Astrocyte (in vitro differentiated cells and primary cell): ENCODE measurements at regions not wholly inside any gene's neighbourhood (a gene's known extent, or its start where the extent isn't known, plus 50 kb on each side); places are given as distances from the start of the nearest gene placed in this dataset.

ENCODE experiments used
- DNase-seq: peaks from one replicate; pipeline ENCODE4 v3.0.0-alpha.2; 2010; ENCODE audit warnings: low read depth
- FAIRE-seq: peaks from 2 replicates; lab custom pipeline; 2011; peaks lifted over from hg19 to GRCh38; lab: Jason Lieb, UNC
- H2AFZ ChIP-seq: 2 replicates; pipeline ENCODE4 v1.6.0; 2012; ENCODE audit warnings: low read depth, low read length, inconsistent platforms
- H3K27ac ChIP-seq: 2 replicates; pipeline ENCODE4 v1.5.1; 2011; ENCODE audit warnings: low read depth, low read length, inconsistent platforms
- H3K27me3 ChIP-seq: 2 replicates; pipeline ENCODE4 v1.6.0; 2011; ENCODE audit warnings: low read length, inconsistent platforms; ENCODE audit not compliant: insufficient read depth
- H3K36me3 ChIP-seq: 2 replicates; pipeline ENCODE4 v1.5.1; 2011; ENCODE audit warnings: low read length, inconsistent platforms; ENCODE audit not compliant: insufficient read depth
- H3K4me1 ChIP-seq: 2 replicates; pipeline ENCODE4 v1.5.1; 2011; ENCODE audit warnings: low read length, inconsistent platforms; ENCODE audit not compliant: insufficient read depth
- H3K4me2 ChIP-seq: 2 replicates; pipeline ENCODE4 v1.6.0; 2012; ENCODE audit warnings: low read length, inconsistent platforms
- H3K4me3 ChIP-seq: 2 replicates; pipeline ENCODE4 v1.5.1; 2011; ENCODE audit warnings: low read depth, mild to moderate bottlenecking, low read length, inconsistent platforms; ENCODE audit not compliant: insufficient read depth
- H3K79me2 ChIP-seq: 2 replicates; pipeline ENCODE4 v1.6.0; 2012; ENCODE audit warnings: mild to moderate bottlenecking, low read length, inconsistent platforms; ENCODE audit not compliant: insufficient read depth
- H3K9ac ChIP-seq: 2 replicates; pipeline ENCODE4 v1.6.0; 2012; ENCODE audit warnings: mild to moderate bottlenecking, low read length, inconsistent platforms
- H3K9me3 ChIP-seq: 2 replicates; pipeline ENCODE4 v1.5.1; 2012; ENCODE audit warnings: low read depth, mild to moderate bottlenecking, low read length, inconsistent platforms; ENCODE audit not compliant: insufficient read depth
- H4K20me1 ChIP-seq: 2 replicates; pipeline ENCODE4 v1.6.0; 2012; ENCODE audit warnings: low read length, inconsistent platforms; ENCODE audit not compliant: insufficient read depth
- H3K27ac Mint-ChIP-seq: one replicate; pipeline ENCODE4 v1.8.0; 2021; ENCODE audit warnings: mild to moderate bottlenecking, mixed read lengths; ENCODE audit not compliant: unreplicated experiment
- H3K27me3 Mint-ChIP-seq: one replicate; pipeline ENCODE4 v1.8.0; 2021; ENCODE audit warnings: low read depth, mixed read lengths; ENCODE audit not compliant: unreplicated experiment
- H3K36me3 Mint-ChIP-seq: one replicate; pipeline ENCODE4 v1.8.0; 2021; ENCODE audit warnings: low read depth, mixed read lengths; ENCODE audit not compliant: unreplicated experiment
- H3K4me1 Mint-ChIP-seq: one replicate; pipeline ENCODE4 v1.8.0; 2021; ENCODE audit warnings: low read depth, mixed read lengths; ENCODE audit not compliant: unreplicated experiment
- H3K4me3 Mint-ChIP-seq: one replicate; pipeline ENCODE4 v1.8.0; 2021; ENCODE audit warnings: mild to moderate bottlenecking, moderate library complexity, mixed read lengths; ENCODE audit not compliant: unreplicated experiment
- H3K9me3 Mint-ChIP-seq: one replicate; pipeline ENCODE4 v1.8.0; 2021; ENCODE audit warnings: mild to moderate bottlenecking, mixed read lengths; ENCODE audit not compliant: unreplicated experiment
- CTCF ChIP-seq: IDR thresholded peaks from 2 replicates; pipeline ENCODE4 v1.5.1; 2011; ENCODE audit warnings: low read depth, mild to moderate bottlenecking, inconsistent platforms, low read length, moderate library complexity; ENCODE audit not compliant: insufficient read depth
- EZH2 ChIP-seq: IDR thresholded peaks from 2 replicates; pipeline ENCODE4 v1.6.1; 2012; ENCODE audit warnings: mild to moderate bottlenecking, low read length, inconsistent platforms; ENCODE audit not compliant: insufficient read depth

- Histone ChIP-seq H3K4me1 (no peaks in the 10 kb centered on the region), H3K9me3 (peaks cover 8% of the 10 kb centered on the region), H3K79me2 (no peaks in the 10 kb centered on the region), H2AFZ (no peak overlapping the region), H3K27ac (no peak overlapping the region), H3K36me3 (no peaks in the 10 kb centered on the region), H3K4me2 (no peak overlapping the region), H3K27me3 (no peaks in the 10 kb centered on the region), H3K4me3 (no peak overlapping the region), H4K20me1 (no peaks in the 10 kb centered on the region), H3K9ac (no peak overlapping the region)
- Mint-ChIP-seq H3K27me3 (peaks cover 28% of the 10 kb centered on the region), H3K9me3 (peaks cover 10% of the 10 kb centered on the region), H3K4me1 (peaks cover 7% of the 10 kb centered on the region), H3K4me3 (no peak overlapping the region), H3K27ac (no peak overlapping the region), H3K36me3 (no peaks in the 10 kb centered on the region)
- no peak for DNase-seq
- FAIRE-seq = no peak
- TF ChIP-seq EZH2 = no peak
Observed at GRCh38 chr10:131729938-131730660, 170.7 kb upstream of the PPP2R2D start.

GRCh38 chr10:131730771-131731497 lies 169.9 kb upstream of the PPP2R2D start:
- no peaks in the 10 kb centered on the region for H3K36me3 ChIP-seq
- no peaks in the 10 kb centered on the region for H3K36me3 Mint-ChIP-seq
- DNase-seq (no peak), FAIRE-seq (no peak)
- H3K27ac Mint-ChIP-seq = no peak overlapping the region
- no peak overlapping the region for H3K9ac ChIP-seq
- no peaks in the 10 kb centered on the region for H3K4me1 ChIP-seq
- no peak overlapping the region for H3K27ac ChIP-seq
- H2AFZ ChIP-seq = no peak overlapping the region
- H4K20me1 ChIP-seq = no peaks in the 10 kb centered on the region
- peaks cover 10% of the 10 kb centered on the region for H3K9me3 ChIP-seq
- peaks cover 23% of the 10 kb centered on the region for H3K27me3 Mint-ChIP-seq
- H3K4me2 ChIP-seq = no peak overlapping the region
- TF ChIP-seq EZH2 (no peak), CTCF (no peak)
- H3K9me3 Mint-ChIP-seq = peaks cover 10% of the 10 kb centered on the region
- no peaks in the 10 kb centered on the region for H3K79me2 ChIP-seq
- no peak overlapping the region for H3K4me3 Mint-ChIP-seq
- no peak overlapping the region for H3K4me3 ChIP-seq
- peaks cover 7% of the 10 kb centered on the region for H3K4me1 Mint-ChIP-seq
- no peaks in the 10 kb centered on the region for H3K27me3 ChIP-seq

GRCh38 chr10:131731780-131732630 lies 168.8 kb upstream of the PPP2R2D start:
- H3K9me3 Mint-ChIP-seq = peaks cover 7% of the 10 kb centered on the region

More at GRCh38 chr10:131731780-131732630, 168.8 kb upstream of the PPP2R2D start:
- H3K27ac Mint-ChIP-seq = no peak overlapping the region
- H3K36me3 Mint-ChIP-seq = no peaks in the 10 kb centered on the region
- no peak overlapping the region for H3K9ac ChIP-seq
- no peak overlapping the region for H2AFZ ChIP-seq
- DNase-seq (no peak), FAIRE-seq (no peak)
- H3K4me3 ChIP-seq = no peak overlapping the region
- H3K36me3 ChIP-seq = no peaks in the 10 kb centered on the region
- no peak overlapping the region for H3K4me2 ChIP-seq
- peaks cover 7% of the 10 kb centered on the region for H3K4me1 Mint-ChIP-seq
- H3K27me3 ChIP-seq = no peaks in the 10 kb centered on the region
- no peaks in the 10 kb centered on the region for H3K4me1 ChIP-seq
- H3K27ac ChIP-seq = no peak overlapping the region
- no peak for TF ChIP-seq CTCF
- TF ChIP-seq EZH2 = no peak
- H3K9me3 ChIP-seq = peaks cover 10% of the 10 kb centered on the region
- H3K27me3 Mint-ChIP-seq = peaks cover 15% of the 10 kb centered on the region
- no peak overlapping the region for H3K4me3 Mint-ChIP-seq
- H4K20me1 ChIP-seq = no peaks in the 10 kb centered on the region
- H3K79me2 ChIP-seq = no peaks in the 10 kb centered on the region
